IPS-NIHi7 (cell line): ENCODE measurements at regions not wholly inside any gene's neighbourhood (a gene's known extent, or its start where the extent isn't known, plus 50 kb on each side); places are given as distances from the start of the nearest gene placed in this dataset.

Experiments used
- DNase-seq: peaks from one replicate; pipeline ENCODE4 v3.0.0; 2012; ENCODE audit warnings: mixed read lengths; ENCODE audit errors: extremely low spot score

DNA sequence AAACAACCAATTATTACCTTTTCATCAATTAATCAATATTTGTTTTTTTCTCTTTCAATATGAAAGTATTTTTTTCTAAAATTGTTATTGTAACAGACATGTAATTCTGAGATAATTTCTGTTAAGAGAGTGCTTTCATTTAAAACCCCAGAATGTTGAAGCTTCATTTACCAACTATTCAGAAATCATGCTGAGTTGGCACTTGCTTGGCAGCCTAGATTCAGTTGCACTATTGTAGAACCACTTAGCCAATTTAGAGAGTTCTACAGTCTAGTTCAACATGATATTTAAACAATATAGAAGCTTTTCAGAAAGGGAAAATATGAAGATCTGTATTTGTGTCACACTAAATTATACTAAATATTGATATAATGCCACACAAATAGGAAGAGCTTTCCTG is 56.1 kb upstream of the NKAIN2 start:
- DNase-seq = no peak

DNA sequence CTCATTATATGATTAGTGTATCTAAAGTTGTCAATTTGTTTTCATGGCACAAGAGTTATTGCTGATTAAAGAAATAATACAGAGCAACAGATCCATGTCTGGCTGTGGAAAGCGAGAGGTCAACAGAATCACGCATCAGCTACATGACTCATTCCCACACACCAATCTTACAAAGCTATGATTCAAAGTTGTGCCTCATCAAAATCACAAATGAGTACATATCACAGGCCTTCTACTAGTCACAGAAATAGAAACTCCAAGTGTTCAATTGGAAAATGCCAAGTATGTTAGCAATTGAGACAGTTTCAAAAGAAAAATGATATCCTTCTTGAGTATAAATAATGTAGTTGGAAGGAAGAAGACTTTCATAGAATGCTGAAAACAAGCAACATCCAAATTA is 57.8 kb upstream of the NKAIN2 start:
- DNase-seq = no peak

DNA sequence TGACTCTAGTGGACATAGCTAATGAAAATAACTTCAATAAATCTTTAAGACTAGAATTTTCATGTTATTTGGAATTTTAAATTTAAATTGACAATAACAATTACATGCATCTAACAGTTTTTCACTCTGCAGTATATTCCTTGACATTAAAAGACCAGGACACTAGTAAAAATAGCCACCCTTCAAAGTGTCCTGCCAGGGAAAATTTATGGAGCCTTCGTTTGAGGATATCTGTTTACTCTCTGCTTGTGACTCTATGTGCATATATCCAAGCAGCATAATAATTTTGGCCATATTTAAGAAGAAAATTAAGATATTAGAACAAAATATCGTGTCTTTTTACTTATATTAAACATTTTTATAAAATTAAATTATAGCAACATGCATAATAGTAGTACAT is 58.8 kb upstream of the NKAIN2 start:
- DNase-seq = no peak

DNA sequence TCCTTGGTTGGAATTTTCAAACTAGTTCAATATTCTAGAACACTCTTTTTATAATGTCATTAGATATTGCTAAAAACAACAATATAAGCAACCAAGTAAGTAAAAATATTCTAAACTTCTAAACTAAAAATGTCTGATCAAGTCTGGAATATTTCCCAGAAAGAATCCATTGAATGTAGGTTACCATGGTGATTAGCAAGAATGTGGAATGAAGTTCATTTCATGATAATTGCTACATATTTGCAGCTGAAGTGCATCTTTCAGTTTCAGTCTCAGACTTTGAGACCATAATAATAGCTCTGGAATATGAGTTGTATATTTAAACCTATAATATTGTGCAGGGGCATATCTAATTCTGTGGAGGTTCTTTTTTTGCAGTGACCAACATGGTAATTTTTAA is 61.0 kb upstream of the NKAIN2 start:
- no peak for DNase-seq

DNA sequence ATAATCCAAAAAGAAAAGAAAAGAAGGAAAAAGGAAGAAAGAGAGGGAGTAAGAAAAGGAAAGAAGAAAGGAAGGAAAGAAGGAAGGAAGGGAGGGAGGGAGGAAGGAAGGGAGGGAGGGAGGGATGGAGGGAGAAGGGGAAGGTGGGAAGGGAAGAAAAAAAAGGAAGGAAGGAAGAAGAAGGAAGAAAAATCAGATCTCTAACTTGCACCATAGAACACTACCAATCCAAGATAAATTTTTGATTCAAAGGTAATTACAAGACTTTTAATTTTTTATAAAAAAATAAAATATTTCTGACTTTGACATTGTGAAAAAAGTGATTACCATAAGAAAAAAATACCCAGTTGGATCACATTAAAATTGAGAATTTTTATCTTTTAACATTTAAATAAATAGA is 70.5 kb upstream of the NKAIN2 start:
- DNase-seq = no peak

DNA sequence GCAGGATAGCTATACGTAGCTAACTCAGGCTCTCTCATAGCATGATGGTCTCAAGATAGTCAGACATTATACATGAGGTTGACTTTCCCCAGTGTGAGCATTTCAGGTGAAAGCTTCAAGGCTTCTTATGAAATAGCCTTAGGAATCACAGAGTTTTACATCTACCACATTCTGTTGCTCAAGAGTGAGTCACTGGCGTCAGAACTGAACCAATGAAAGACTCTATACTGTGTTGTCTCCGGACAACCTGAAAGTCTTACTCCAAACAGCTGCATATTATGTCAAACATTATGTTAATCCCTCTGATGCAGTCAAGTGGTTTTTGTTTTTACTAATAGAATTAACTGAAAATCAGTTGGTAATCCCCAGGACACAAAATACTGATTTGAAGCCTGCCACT is 79.8 kb upstream of the TRDN start:
- DNase-seq = no peak

DNA sequence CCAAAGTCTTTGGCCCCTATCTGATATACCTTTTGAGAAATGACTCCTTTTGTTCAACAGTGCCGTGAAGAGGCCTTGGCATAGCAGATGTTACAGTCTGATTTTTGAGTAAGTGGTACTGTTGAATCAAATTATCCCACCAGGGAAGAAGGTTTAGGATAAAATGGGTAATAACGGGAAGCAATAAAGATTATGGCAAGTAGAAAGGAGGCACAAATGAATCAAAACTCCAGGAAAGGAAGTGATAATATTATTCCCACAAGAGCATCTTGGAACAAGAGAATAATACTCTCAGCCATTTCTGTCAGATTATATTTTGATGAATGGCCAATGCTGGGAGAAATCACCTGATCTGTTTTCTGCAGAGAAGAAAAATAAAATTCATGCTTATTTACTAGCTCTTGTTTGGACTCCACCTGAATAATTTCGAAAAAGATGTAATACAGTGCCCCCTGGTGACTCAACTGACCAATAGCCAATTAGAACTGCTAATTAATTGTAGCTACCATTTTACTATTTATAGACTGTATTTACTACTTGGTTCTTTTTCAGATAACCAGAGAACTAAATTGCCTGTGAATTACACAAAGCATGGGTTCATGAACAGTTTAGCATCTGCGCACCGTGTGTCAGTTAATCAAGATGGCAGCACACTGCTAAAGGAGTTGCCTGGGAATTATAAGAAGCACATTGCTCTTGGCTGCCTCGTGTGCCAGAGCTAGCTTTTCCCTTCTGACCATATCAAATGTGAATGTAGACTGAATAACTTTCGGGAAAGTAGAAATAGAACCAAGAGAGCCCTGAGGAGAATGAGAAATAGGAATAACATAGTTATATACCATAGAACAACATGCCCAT is 78.5 kb upstream of the TRDN start:
- peak; percentile 23 for DNase-seq

DNA sequence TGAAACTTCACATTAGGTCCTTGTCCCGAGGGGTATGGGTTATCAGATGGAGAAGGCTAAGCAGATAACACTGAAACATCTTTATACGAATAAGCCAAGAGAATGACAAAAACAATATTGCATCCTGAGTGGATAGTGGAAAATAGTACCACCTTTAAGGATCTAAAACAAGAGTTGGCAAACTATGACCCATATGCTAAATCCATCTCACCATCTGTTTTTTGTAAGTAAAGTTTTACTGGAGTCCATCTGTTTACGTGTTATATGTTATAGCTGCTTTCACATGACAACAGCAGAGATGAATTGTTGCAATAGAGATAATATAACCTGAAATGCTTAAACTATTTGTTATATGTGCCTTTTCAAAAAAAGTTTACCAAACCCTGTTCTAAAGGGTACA is 76.1 kb upstream of the TRDN start:
- DNase-seq = no peak

DNA sequence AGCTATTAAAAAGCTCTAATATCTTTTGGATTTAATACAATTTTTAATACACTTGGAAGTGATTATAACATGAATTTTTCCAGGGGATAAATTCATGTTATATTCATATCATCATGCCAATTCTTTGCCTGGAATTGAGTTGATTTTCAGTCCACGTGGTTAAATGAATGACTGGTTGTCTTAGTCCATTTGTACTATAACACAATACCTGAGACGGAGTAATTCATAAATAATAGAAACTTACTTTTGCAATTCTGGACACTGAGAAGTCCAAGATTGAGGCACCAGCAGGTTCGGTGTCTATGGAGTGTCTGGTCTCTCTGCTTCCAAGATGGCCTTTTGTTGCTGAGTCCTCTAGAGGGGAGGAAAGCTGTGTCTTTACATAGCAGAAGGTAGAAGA is 66.2 kb upstream of the TRDN start:
- no peak for DNase-seq

DNA sequence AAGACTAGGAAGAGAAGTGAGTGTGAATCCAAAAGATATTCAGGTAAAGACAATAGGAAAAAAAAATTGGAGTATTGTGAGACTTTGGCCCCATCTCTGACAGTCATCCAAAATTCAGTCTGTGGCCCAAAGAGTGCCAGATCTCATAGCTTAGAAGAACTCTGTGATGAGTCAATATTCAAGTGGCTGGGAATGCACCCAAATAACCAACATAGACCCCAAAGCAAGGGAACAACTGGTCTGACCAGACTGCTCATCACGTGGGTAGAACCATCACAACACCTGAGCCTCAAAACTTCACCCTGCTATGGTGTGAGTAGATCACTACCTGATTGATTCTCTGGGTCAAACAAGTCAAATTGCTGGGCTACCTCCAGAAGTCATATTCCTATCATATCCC is 51.1 kb upstream of the TRDN start:
- no peak for DNase-seq
